Left ventricle myocardium superior (tissue), 1 donor: ENCODE measurements at regions not wholly inside any gene's neighbourhood (a gene's known extent, or its start where the extent isn't known, plus 50 kb on each side); places are given as distances from the start of the nearest gene placed in this dataset.
A peak's percentile ranks its signal among the peaks of the same experiment; 100 is the strongest.

ENCODE experiments used
- ATAC-seq: fragments of 200-7000 bp; cut with Tn5 transposase; one replicate; pipeline ENCODE4 v1.9.1; 2020; ENCODE audit warnings: mild to moderate bottlenecking, moderate library complexity
- DNase-seq: peaks from one replicate; pipeline ENCODE4 v3.0.0-alpha.2; 2020
- intact Hi-C: fragments of 100-400 bp; cut with micrococcal nuclease; formaldehyde crosslinking; loops from one replicate; pipeline ENCODE4 v1.11.0; 2022
- donor health status: DM: no; HTN: yes; CAD: no; lungs with severe emphysema.

- peak; percentile 40 for DNase-seq
- ATAC-seq, result peak; percentile 38
- intact Hi-C loops, result no loop called here
Measured at GRCh38 chr4:176001151-176002006, 64.3 kb upstream of the WDR17 start.

GRCh38 chr4:176002007-176002613 lies 63.5 kb upstream of the WDR17 start:
- no peak for DNase-seq

GRCh38 chr4:176005766-176006165 lies 59.9 kb upstream of the WDR17 start:
- ATAC-seq, result no peak
- DNase-seq, result no peak
- intact Hi-C loops, result no loop called here

More at GRCh38 chr4:176002007-176002613, 63.5 kb upstream of the WDR17 start:
- ATAC-seq, result no peak
- intact Hi-C loops, result no loop called here

GRCh38 chr4:176009254-176009653 lies 56.4 kb upstream of the WDR17 start:
- ATAC-seq, result no peak
- intact Hi-C loops, result no loop called here
- no peak for DNase-seq

GRCh38 chr4:176011529-176011928 lies 54.1 kb upstream of the WDR17 start:
- DNase-seq (no peak), ATAC-seq (no peak)
- intact Hi-C loops, result no loop called here

- intact Hi-C loops, result no loop called here
- no peak for ATAC-seq
- DNase-seq, result no peak
Measured at GRCh38 chr4:176013476-176014247, 52.0 kb upstream of the WDR17 start.

GRCh38 chr4:176014583-176015108 lies 51.0 kb upstream of the WDR17 start:
- no peak for DNase-seq
- intact Hi-C loops, result no loop called here
- ATAC-seq, result no peak
